ENCODE measurements at regions not wholly inside any gene's neighbourhood (a gene's known extent, or its start where the extent isn't known, plus 50 kb on each side); places are given as distances from the start of the nearest gene placed in this dataset.

- WGBS, 2 experiments (ENCODE audit: insufficient coverage in 2 of 2): 89% methylated on average over 2 of the region's 2 CpGs; no CpG with 5 or more reads in 1 of the 2 experiments
Measured at GRCh38 chr9:118954857-118955256, 414.4 kb downstream of the BRINP1 start.

GRCh38 chr9:118957585-118957984 lies 411.6 kb downstream of the BRINP1 start:
- WGBS, 2 experiments (ENCODE audit: insufficient coverage in 2 of 2): 89 to 94% methylated on average over 1 to 2 of the region's 3 CpGs
- Histone ChIP-seq H3K9me3 (ENCODE audit: control insufficient read depth, low read length) (no peaks in the 10 kb centered on the region), H3K36me3 (ENCODE audit: control insufficient read depth, insufficient read depth, low read length) (no peaks in the 10 kb centered on the region), H3K4me3 (ENCODE audit: extremely low read depth, insufficient read depth, low read length, poor library complexity, severe bottlenecking) (no peak overlapping the region), H3K4me1 (ENCODE audit: control insufficient read depth, insufficient read depth, low read length, poor library complexity, severe bottlenecking) (peaks cover 5% of the 10 kb centered on the region), H3K27ac (ENCODE audit: low read depth, low read length, severe bottlenecking) (no peak overlapping the region)

More at GRCh38 chr9:118954857-118955256, 414.4 kb downstream of the BRINP1 start:
- no peaks in the 10 kb centered on the region for H3K9me3 ChIP-seq (ENCODE audit: control insufficient read depth, low read length)
- H3K4me3 ChIP-seq (ENCODE audit: extremely low read depth, insufficient read depth, low read length, poor library complexity, severe bottlenecking): no peak overlapping the region
- H3K27ac ChIP-seq (ENCODE audit: low read depth, low read length, severe bottlenecking): no peak overlapping the region
- H3K36me3 ChIP-seq (ENCODE audit: control insufficient read depth, insufficient read depth, low read length): no peaks in the 10 kb centered on the region
- no peaks in the 10 kb centered on the region for H3K4me1 ChIP-seq (ENCODE audit: control insufficient read depth, insufficient read depth, low read length, poor library complexity, severe bottlenecking)

- Histone ChIP-seq H3K27ac (ENCODE audit: low read depth, low read length, severe bottlenecking) (no peak overlapping the region), H3K36me3 (ENCODE audit: control insufficient read depth, insufficient read depth, low read length) (no peaks in the 10 kb centered on the region), H3K9me3 (ENCODE audit: control insufficient read depth, low read length) (no peaks in the 10 kb centered on the region), H3K4me3 (ENCODE audit: extremely low read depth, insufficient read depth, low read length, poor library complexity, severe bottlenecking) (no peak overlapping the region), H3K4me1 (ENCODE audit: control insufficient read depth, insufficient read depth, low read length, poor library complexity, severe bottlenecking) (peaks cover 6% of the 10 kb centered on the region)
- WGBS, 2 experiments (ENCODE audit: insufficient coverage in 2 of 2): 68 to 80% methylated on average over 4 of the region's 5 CpGs
Measured at GRCh38 chr9:118959366-118959765, 409.9 kb downstream of the BRINP1 start.

GRCh38 chr9:118961857-118962256 lies 407.4 kb downstream of the BRINP1 start:
- no peaks in the 10 kb centered on the region for H3K36me3 ChIP-seq (ENCODE audit: control insufficient read depth, insufficient read depth, low read length)
- 11% methylated on average over 1 of the region's 1 CpG; no CpG with 5 or more reads in 1 of the 2 experiments for WGBS, 2 experiments (ENCODE audit: insufficient coverage in 2 of 2)
- H3K4me3 ChIP-seq (ENCODE audit: extremely low read depth, insufficient read depth, low read length, poor library complexity, severe bottlenecking): no peak overlapping the region
- no peaks in the 10 kb centered on the region for H3K9me3 ChIP-seq (ENCODE audit: control insufficient read depth, low read length)
- H3K4me1 ChIP-seq (ENCODE audit: control insufficient read depth, insufficient read depth, low read length, poor library complexity, severe bottlenecking): peaks cover 6% of the 10 kb centered on the region
- peak overlapping the region; percentile 92 for H3K27ac ChIP-seq (ENCODE audit: low read depth, low read length, severe bottlenecking)

GRCh38 chr9:118962426-118962825 lies 406.8 kb downstream of the BRINP1 start:
- Histone ChIP-seq H3K4me1 (ENCODE audit: control insufficient read depth, insufficient read depth, low read length, poor library complexity, severe bottlenecking) (peaks cover 6% of the 10 kb centered on the region), H3K4me3 (ENCODE audit: extremely low read depth, insufficient read depth, low read length, poor library complexity, severe bottlenecking) (no peak overlapping the region), H3K36me3 (ENCODE audit: control insufficient read depth, insufficient read depth, low read length) (no peaks in the 10 kb centered on the region), H3K27ac (ENCODE audit: low read depth, low read length, severe bottlenecking) (peak overlapping the region; percentile 92), H3K9me3 (ENCODE audit: control insufficient read depth, low read length) (no peaks in the 10 kb centered on the region)
- 57 to 100% methylated on average over 1 to 2 of the region's 3 CpGs for WGBS, 2 experiments (ENCODE audit: insufficient coverage in 2 of 2)

GRCh38 chr9:118963674-118964073 lies 405.6 kb downstream of the BRINP1 start:
- no peaks in the 10 kb centered on the region for H3K9me3 ChIP-seq (ENCODE audit: control insufficient read depth, low read length)
- no CpG with 5 or more reads among the region's 2 CpGs for WGBS, 2 experiments (ENCODE audit: insufficient coverage in 2 of 2)
- no peaks in the 10 kb centered on the region for H3K36me3 ChIP-seq (ENCODE audit: control insufficient read depth, insufficient read depth, low read length)
- H3K4me1 ChIP-seq (ENCODE audit: control insufficient read depth, insufficient read depth, low read length, poor library complexity, severe bottlenecking): peaks cover 6% of the 10 kb centered on the region
- no peak overlapping the region for H3K27ac ChIP-seq (ENCODE audit: low read depth, low read length, severe bottlenecking)
- H3K4me3 ChIP-seq (ENCODE audit: extremely low read depth, insufficient read depth, low read length, poor library complexity, severe bottlenecking): no peak overlapping the region

- 100% methylated on average over 2 of the region's 3 CpGs; no CpG with 5 or more reads in 1 of the 2 experiments for WGBS, 2 experiments (ENCODE audit: insufficient coverage in 2 of 2)
- H3K27ac ChIP-seq (ENCODE audit: low read depth, low read length, severe bottlenecking): no peak overlapping the region
- H3K4me3 ChIP-seq (ENCODE audit: extremely low read depth, insufficient read depth, low read length, poor library complexity, severe bottlenecking): no peak overlapping the region
Measured at GRCh38 chr9:118967901-118968300, 401.3 kb downstream of the BRINP1 start.

GRCh38 chr9:118975736-118976135 lies 393.5 kb downstream of the BRINP1 start:
- Histone ChIP-seq H3K4me1 (ENCODE audit: control insufficient read depth, insufficient read depth, low read length, poor library complexity, severe bottlenecking) (no peaks in the 10 kb centered on the region), H3K36me3 (ENCODE audit: control insufficient read depth, insufficient read depth, low read length) (no peaks in the 10 kb centered on the region), H3K27ac (ENCODE audit: low read depth, low read length, severe bottlenecking) (no peak overlapping the region), H3K9me3 (ENCODE audit: control insufficient read depth, low read length) (no peaks in the 10 kb centered on the region), H3K4me3 (ENCODE audit: extremely low read depth, insufficient read depth, low read length, poor library complexity, severe bottlenecking) (no peak overlapping the region)
- WGBS, 2 experiments (ENCODE audit: insufficient coverage in 2 of 2): no CpG with 5 or more reads among the region's 1 CpG

More at GRCh38 chr9:118967901-118968300, 401.3 kb downstream of the BRINP1 start:
- no peaks in the 10 kb centered on the region for H3K4me1 ChIP-seq (ENCODE audit: control insufficient read depth, insufficient read depth, low read length, poor library complexity, severe bottlenecking)
- H3K9me3 ChIP-seq (ENCODE audit: control insufficient read depth, low read length): no peaks in the 10 kb centered on the region
- no peaks in the 10 kb centered on the region for H3K36me3 ChIP-seq (ENCODE audit: control insufficient read depth, insufficient read depth, low read length)

- H3K4me3 ChIP-seq (ENCODE audit: extremely low read depth, insufficient read depth, low read length, poor library complexity, severe bottlenecking): no peak overlapping the region
- H3K9me3 ChIP-seq (ENCODE audit: control insufficient read depth, low read length): no peaks in the 10 kb centered on the region
- H3K36me3 ChIP-seq (ENCODE audit: control insufficient read depth, insufficient read depth, low read length): no peaks in the 10 kb centered on the region
- H3K27ac ChIP-seq (ENCODE audit: low read depth, low read length, severe bottlenecking): no peak overlapping the region
- 0% methylated on average over 1 of the region's 2 CpGs for WGBS, 2 experiments (ENCODE audit: insufficient coverage in 2 of 2)
- H3K4me1 ChIP-seq (ENCODE audit: control insufficient read depth, insufficient read depth, low read length, poor library complexity, severe bottlenecking): no peaks in the 10 kb centered on the region
Measured at GRCh38 chr9:118976160-118976559, 393.1 kb downstream of the BRINP1 start.

- Histone ChIP-seq H3K27ac (ENCODE audit: low read depth, low read length, severe bottlenecking) (no peak overlapping the region), H3K4me1 (ENCODE audit: control insufficient read depth, insufficient read depth, low read length, poor library complexity, severe bottlenecking) (no peaks in the 10 kb centered on the region), H3K36me3 (ENCODE audit: control insufficient read depth, insufficient read depth, low read length) (no peaks in the 10 kb centered on the region), H3K4me3 (ENCODE audit: extremely low read depth, insufficient read depth, low read length, poor library complexity, severe bottlenecking) (no peak overlapping the region), H3K9me3 (ENCODE audit: control insufficient read depth, low read length) (no peaks in the 10 kb centered on the region)
- 86 to 100% methylated on average over 1 of the region's 1 CpG for WGBS, 2 experiments (ENCODE audit: insufficient coverage in 2 of 2)
Measured at GRCh38 chr9:118984607-118985006, 384.6 kb downstream of the BRINP1 start.

- no peaks in the 10 kb centered on the region for H3K9me3 ChIP-seq (ENCODE audit: control insufficient read depth, low read length)
- no CpG with 5 or more reads among the region's 1 CpG for WGBS, 2 experiments (ENCODE audit: insufficient coverage in 2 of 2)
- H3K4me1 ChIP-seq (ENCODE audit: control insufficient read depth, insufficient read depth, low read length, poor library complexity, severe bottlenecking): no peaks in the 10 kb centered on the region
- no peaks in the 10 kb centered on the region for H3K36me3 ChIP-seq (ENCODE audit: control insufficient read depth, insufficient read depth, low read length)
- no peak overlapping the region for H3K4me3 ChIP-seq (ENCODE audit: extremely low read depth, insufficient read depth, low read length, poor library complexity, severe bottlenecking)
- no peak overlapping the region for H3K27ac ChIP-seq (ENCODE audit: low read depth, low read length, severe bottlenecking)
Measured at GRCh38 chr9:118985851-118986250, 383.4 kb downstream of the BRINP1 start.
